H9 (cell line): ENCODE measurements at regions not wholly inside any gene's neighbourhood (a gene's known extent, or its start where the extent isn't known, plus 50 kb on each side); places are given as distances from the start of the nearest gene placed in this dataset.

Source experiments
- DNase-seq: peaks from one replicate; pipeline ENCODE4 v3.0.0-alpha.2; 2017
- H2AFZ ChIP-seq: one replicate; pipeline ENCODE4 v1.6.1; 2013; ENCODE audit warnings: mild to moderate bottlenecking, low read length, control low read depth, moderate library complexity
- H2AK5ac ChIP-seq: 2 replicates; pipeline ENCODE4 v1.6.1; 2013; ENCODE audit warnings: low read length, control low read depth, mixed read lengths; ENCODE audit not compliant: insufficient read length
- H2BK120ac ChIP-seq: one replicate; pipeline ENCODE4 v1.6.1; 2013; ENCODE audit warnings: low read depth, mild to moderate bottlenecking, low read length, control low read depth, inconsistent platforms; ENCODE audit not compliant: poor library complexity, severe bottlenecking
- H2BK12ac ChIP-seq: 2 replicates; pipeline ENCODE4 v1.6.1; 2013; ENCODE audit warnings: low read length, control low read depth, mixed read lengths, low read depth; ENCODE audit not compliant: insufficient read length
- H2BK15ac ChIP-seq: 2 replicates; pipeline ENCODE4 v1.6.1; 2013; ENCODE audit warnings: low read depth, low read length, control low read depth
- H2BK20ac ChIP-seq: one replicate; pipeline ENCODE4 v1.6.1; 2013; ENCODE audit warnings: low read depth, mild to moderate bottlenecking, low read length, control low read depth, inconsistent platforms; ENCODE audit not compliant: poor library complexity, severe bottlenecking
- H2BK5ac ChIP-seq: 2 replicates; pipeline ENCODE4 v1.6.1; 2013; ENCODE audit warnings: low read length, control low read depth, mixed read lengths; ENCODE audit not compliant: insufficient read length
- H3K14ac ChIP-seq: 2 replicates; pipeline ENCODE4 v1.6.1; 2013; ENCODE audit warnings: low read length, control low read depth; ENCODE audit not compliant: insufficient read depth
- H3K18ac ChIP-seq: 2 replicates; pipeline ENCODE4 v1.6.1; 2013; ENCODE audit warnings: low read depth, mild to moderate bottlenecking, mixed read lengths, low read length, control low read depth; ENCODE audit not compliant: insufficient read length
- H3K23ac ChIP-seq: 2 replicates; pipeline ENCODE4 v1.6.1; 2013; ENCODE audit warnings: low read length, control low read depth, mixed read lengths, low read depth; ENCODE audit not compliant: insufficient read length
- H3K23me2 ChIP-seq: 2 replicates; pipeline ENCODE4 v1.6.1; 2013; ENCODE audit warnings: low read depth, mild to moderate bottlenecking, mixed read lengths, low read length, control low read depth; ENCODE audit not compliant: insufficient read length, poor library complexity, severe bottlenecking
- H3K27ac ChIP-seq: 2 replicates; pipeline ENCODE4 v1.5.1; 2013; ENCODE audit warnings: low read length, control low read depth, mixed read lengths, low read depth; ENCODE audit not compliant: insufficient read length
- H3K27me3 ChIP-seq: 2 replicates; pipeline ENCODE4 v1.6.1; 2013; ENCODE audit warnings: low read length, control low read depth, inconsistent platforms; ENCODE audit not compliant: insufficient read depth
- H3K4ac ChIP-seq: 2 replicates; pipeline ENCODE4 v1.6.1; 2013; ENCODE audit warnings: low read depth, mild to moderate bottlenecking, control low read depth, inconsistent platforms, low read length, moderate library complexity
- H3K4me1 ChIP-seq: 2 replicates; pipeline ENCODE4 v1.6.1; 2013; ENCODE audit warnings: low read length, control low read depth, inconsistent platforms; ENCODE audit not compliant: insufficient read depth
- H3K4me2 ChIP-seq: 2 replicates; pipeline ENCODE4 v1.6.1; 2013; ENCODE audit warnings: low read length, control low read depth, mixed read lengths; ENCODE audit not compliant: insufficient read length, insufficient read depth
- H3K56ac ChIP-seq: 2 replicates; pipeline ENCODE4 v1.6.1; 2013; ENCODE audit warnings: low read depth, mild to moderate bottlenecking, mixed read lengths, low read length, control low read depth; ENCODE audit not compliant: insufficient read length
- H3K79me1 ChIP-seq: 2 replicates; pipeline ENCODE4 v1.6.1; 2013; ENCODE audit warnings: low read depth, mild to moderate bottlenecking, moderate library complexity, low read length, control low read depth, inconsistent platforms; ENCODE audit not compliant: insufficient read depth, poor library complexity, severe bottlenecking
- H3K79me2 ChIP-seq: 2 replicates; pipeline ENCODE4 v1.6.1; 2013; ENCODE audit warnings: low read length, control low read depth, inconsistent platforms; ENCODE audit not compliant: insufficient read depth
- H3K9ac ChIP-seq: 2 replicates; pipeline ENCODE4 v1.6.1; 2013; ENCODE audit warnings: low read length, control low read depth, mixed read lengths; ENCODE audit not compliant: insufficient read length; ENCODE audit errors: extremely low read depth
- H3K9me3 ChIP-seq: one replicate; pipeline ENCODE4 v1.6.1; 2013; ENCODE audit warnings: low read depth, low read length, inconsistent platforms; ENCODE audit not compliant: control insufficient read depth
- H3T11ph ChIP-seq: one replicate; pipeline ENCODE4 v1.6.1; 2013; ENCODE audit warnings: mild to moderate bottlenecking, low read length, control low read depth, inconsistent platforms
- H4K20me1 ChIP-seq: one replicate; pipeline ENCODE4 v1.6.1; 2013; ENCODE audit not compliant: control insufficient read depth, insufficient read length, insufficient read depth
- H4K5ac ChIP-seq: 2 replicates; pipeline ENCODE4 v1.6.1; 2013; ENCODE audit warnings: low read depth, mild to moderate bottlenecking, mixed read lengths, low read length, control low read depth; ENCODE audit not compliant: insufficient read length
- H4K8ac ChIP-seq: replicated peaks from 2 replicates; pipeline ENCODE4 v1.6.1; 2013; ENCODE audit warnings: low read length, control low read depth, mixed read lengths, low read depth; ENCODE audit not compliant: insufficient read length
- H4K91ac ChIP-seq: 2 replicates; pipeline ENCODE4 v1.6.1; 2013; ENCODE audit warnings: low read depth, mild to moderate bottlenecking, moderate library complexity, mixed read lengths, low read length, control low read depth; ENCODE audit not compliant: insufficient read length
- H3K27ac Mint-ChIP-seq, 3 experiments: 2 replicates in 2 of 3; 3 replicates in 1 of 3; pipeline ENCODE4 v1.8.0; 2020 to 2021; ENCODE audit warnings: mixed read lengths in 3 of 3, mild to moderate bottlenecking in 1 of 3, moderate library complexity in 1 of 3
- H3K27me3 Mint-ChIP-seq: 2 replicates; pipeline ENCODE4 v1.8.0; 2021; ENCODE audit warnings: low read depth, mild to moderate bottlenecking, moderate library complexity, mixed read lengths
- H3K36me3 Mint-ChIP-seq, 3 experiments: 2 replicates in 2 of 3; 3 replicates in 1 of 3; pipeline ENCODE4 v1.8.0; 2020 to 2021; ENCODE audit warnings: low read depth in 3 of 3, mixed read lengths in 3 of 3; ENCODE audit not compliant: insufficient read depth in 1 of 3
- H3K4me1 Mint-ChIP-seq, 2 experiments: 2 replicates each; pipeline ENCODE4 v1.8.0; 2020; ENCODE audit warnings: mixed read lengths in 2 of 2
- H3K4me3 Mint-ChIP-seq, 2 experiments: 2 replicates in 1 of 2; 3 replicates in 1 of 2; pipeline ENCODE4 v1.8.0; 2020 to 2021; ENCODE audit warnings: mild to moderate bottlenecking in 2 of 2, mixed read lengths in 2 of 2, moderate library complexity in 1 of 2
- H3K9me3 Mint-ChIP-seq, 2 experiments: 2 replicates in 1 of 2; 3 replicates in 1 of 2; pipeline ENCODE4 v1.8.0; 2020; ENCODE audit warnings: mild to moderate bottlenecking in 2 of 2, mixed read lengths in 2 of 2, moderate library complexity in 1 of 2
- CTCF ChIP-seq: fragments of 200-600 bp; sonication (generic); conservative IDR thresholded peaks from 3 replicates; pipeline ENCODE4 v1.8.0; 2021; ENCODE audit warnings: antibody characterized with exemption, mild to moderate bottlenecking
- WGBS: extraction: QIAGEN DNeasy Blood & Tissue Kit; methylation state at CpG from one replicate; pipeline ENCODE4 v1.1.7; 2013; ENCODE audit warnings: missing lambda C conversion rate, low lambda C conversion rate, mixed read lengths; ENCODE audit not compliant: insufficient read length; ENCODE audit errors: extremely low coverage; 5-methylcytosine and 5-hydroxymethylcytosine counted together

GRCh38 chr15:92322566-92323355, 70.9 kb upstream of the ST8SIA2 start:
- Histone ChIP-seq H2BK5ac (no peak overlapping the region), H3K23ac (no peak overlapping the region), H3K4me1 (no peaks in the 10 kb centered on the region), H3K79me2 (no peaks in the 10 kb centered on the region), H3K4ac (no peak overlapping the region), H3K14ac (no peak overlapping the region), H2BK20ac (no peak overlapping the region), H3K23me2 (no peaks in the 10 kb centered on the region), H3K4me2 (no peak overlapping the region), H2BK12ac (no peak overlapping the region), H2AK5ac (no peak overlapping the region), H3K9ac (no peak overlapping the region), H4K8ac (no peak overlapping the region), H2AFZ (no peak overlapping the region), H4K91ac (no peak overlapping the region), H3K18ac (no peak overlapping the region), H4K20me1 (no peaks in the 10 kb centered on the region), H3K9me3 (no peaks in the 10 kb centered on the region), H3K27me3 (no peaks in the 10 kb centered on the region), H3K56ac (no peak overlapping the region), H4K5ac (no peak overlapping the region), H2BK15ac (no peak overlapping the region), H3K79me1 (no peaks in the 10 kb centered on the region), H3T11ph (no peak overlapping the region), H2BK120ac (no peak overlapping the region), H3K27ac (no peak overlapping the region)
- DNase-seq, result no peak
- Mint-ChIP-seq H3K4me3 (no peak overlapping the region), H3K27me3 (peaks cover 7% of the 10 kb centered on the region), H3K27ac (no peak overlapping the region), H3K36me3 (no peaks in the 10 kb centered on the region; a peak in 1 of 7 replicates), H3K4me1 (peaks cover 0 to 8% of the 10 kb centered on the region in 2 experiments; a peak in 2 of 4 replicates), H3K9me3 (no peaks in the 10 kb centered on the region)
- WGBS, result no CpG with 5 or more reads among the region's 13 CpGs
- TF ChIP-seq CTCF, result no peak
